ENCODE measurements at regions not wholly inside any gene's neighbourhood (a gene's known extent, or its start where the extent isn't known, plus 50 kb on each side); places are given as distances from the start of the nearest gene placed in this dataset.

- ChIA-PET POLR2A (no interaction called here), CTCF (no interaction called here)
- H3K9me3 Mint-ChIP-seq = peaks cover 9% of the 10 kb centered on the region
- no peak for TF ChIP-seq CTCF (IDR thresholded peaks at IDR 0.05)
- no peak for ATAC-seq
- no peaks in the 10 kb centered on the region for H3K27me3 Mint-ChIP-seq
- no peak overlapping the region for H3K4me3 Mint-ChIP-seq
- no peak overlapping the region for H3K27ac Mint-ChIP-seq
- intact Hi-C loops (cut with micrococcal nuclease) = no loop called here
- no peaks in the 10 kb centered on the region for H3K36me3 Mint-ChIP-seq (ENCODE audit: low read depth)
- no peak for DNase-seq
- no peaks in the 10 kb centered on the region for H3K4me1 Mint-ChIP-seq (ENCODE audit: low read depth)
Observed at GRCh38 chr4:134952775-134953174, 751.2 kb upstream of the PABPC4L start.

- no peaks in the 10 kb centered on the region for H3K36me3 Mint-ChIP-seq (ENCODE audit: low read depth)
- H3K9me3 Mint-ChIP-seq = peaks cover 9% of the 10 kb centered on the region
- ATAC-seq (no peak), DNase-seq (no peak)
- H3K4me1 Mint-ChIP-seq (ENCODE audit: low read depth) = no peaks in the 10 kb centered on the region
- H3K27me3 Mint-ChIP-seq = no peaks in the 10 kb centered on the region
- TF ChIP-seq CTCF (IDR thresholded peaks at IDR 0.05) = no peak
- ChIA-PET POLR2A (no interaction called here), CTCF (no interaction called here)
- intact Hi-C loops (cut with micrococcal nuclease) = no loop called here
- no peak overlapping the region for H3K4me3 Mint-ChIP-seq
- no peak overlapping the region for H3K27ac Mint-ChIP-seq
Observed at GRCh38 chr4:134952305-134952704, 750.7 kb upstream of the PABPC4L start.

- no peak overlapping the region for H3K27ac Mint-ChIP-seq
- intact Hi-C loops (cut with micrococcal nuclease) = no loop called here
- peaks cover 3% of the 10 kb centered on the region for H3K9me3 Mint-ChIP-seq
- TF ChIP-seq CTCF (IDR thresholded peaks at IDR 0.05) = no peak
- CTCF ChIA-PET = no interaction called here
- POLR2A ChIA-PET = no interaction called here
- ATAC-seq (no peak), DNase-seq (no peak)
- H3K4me1 Mint-ChIP-seq (ENCODE audit: low read depth) = no peaks in the 10 kb centered on the region
- no peak overlapping the region for H3K4me3 Mint-ChIP-seq
- H3K27me3 Mint-ChIP-seq = no peaks in the 10 kb centered on the region
- H3K36me3 Mint-ChIP-seq (ENCODE audit: low read depth) = no peaks in the 10 kb centered on the region
Observed at GRCh38 chr4:134948110-134948642, 746.6 kb upstream of the PABPC4L start.

GRCh38 chr4:134944115-134944514, 742.5 kb upstream of the PABPC4L start:
- DNase-seq = no peak
- POLR2A ChIA-PET = no interaction called here
- no peaks in the 10 kb centered on the region for H3K36me3 Mint-ChIP-seq (ENCODE audit: low read depth)
- H3K4me1 Mint-ChIP-seq (ENCODE audit: low read depth) = no peaks in the 10 kb centered on the region
- intact Hi-C loops (cut with micrococcal nuclease) = no loop called here
- no peaks in the 10 kb centered on the region for H3K27me3 Mint-ChIP-seq
- no peak overlapping the region for H3K4me3 Mint-ChIP-seq
- H3K27ac Mint-ChIP-seq = no peak overlapping the region
- CTCF ChIA-PET = no interaction called here
- peaks cover 6% of the 10 kb centered on the region for H3K9me3 Mint-ChIP-seq
- TF ChIP-seq CTCF (IDR thresholded peaks at IDR 0.05) = no peak
- ATAC-seq = no peak

- TF ChIP-seq CTCF (IDR thresholded peaks at IDR 0.05) = no peak
Observed at GRCh38 chr4:134936014-134936413, 734.4 kb upstream of the PABPC4L start.

More at GRCh38 chr4:134936014-134936413, 734.4 kb upstream of the PABPC4L start:
- peaks cover 2% of the 10 kb centered on the region for H3K9me3 Mint-ChIP-seq
- CTCF ChIA-PET = no interaction called here
- H3K4me3 Mint-ChIP-seq = no peak overlapping the region
- no peaks in the 10 kb centered on the region for H3K4me1 Mint-ChIP-seq (ENCODE audit: low read depth)
- intact Hi-C loops (cut with micrococcal nuclease) = no loop called here
- no peak overlapping the region for H3K27ac Mint-ChIP-seq
- no peaks in the 10 kb centered on the region for H3K36me3 Mint-ChIP-seq (ENCODE audit: low read depth)
- ATAC-seq (no peak), DNase-seq (no peak)
- no peaks in the 10 kb centered on the region for H3K27me3 Mint-ChIP-seq
- POLR2A ChIA-PET = no interaction called here

All from activated CD8-positive, alpha-beta T cell treated with anti-CD3 and anti-CD28 coated beads for 36 hours (primary cell).